ENCODE measurements at regions not wholly inside any gene's neighbourhood (a gene's known extent, or its start where the extent isn't known, plus 50 kb on each side); places are given as distances from the start of the nearest gene placed in this dataset.
A peak's percentile ranks its signal among the peaks of the same experiment; 100 is the strongest.

DNA sequence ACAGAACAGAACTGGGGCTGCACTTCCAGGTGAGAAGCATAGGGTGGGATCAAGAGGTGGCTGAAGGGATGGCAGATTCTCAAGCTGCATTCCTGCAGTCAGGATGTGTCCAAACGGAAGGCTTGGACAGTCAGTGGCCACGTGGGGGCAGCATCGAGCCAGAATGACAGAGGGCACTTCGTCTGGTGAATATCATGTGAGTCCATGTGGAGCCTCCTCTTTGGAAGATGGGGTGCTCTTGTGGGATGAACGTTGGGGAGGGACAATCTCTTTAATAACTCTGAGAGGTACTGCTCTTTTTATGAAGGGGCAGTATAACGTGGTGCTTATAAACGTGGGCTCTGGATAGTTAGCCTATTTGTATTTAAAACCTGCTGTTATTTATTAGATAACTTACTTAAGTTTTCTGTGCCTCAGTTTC is 154.9 kb upstream of the NAV2 start:
- TF ChIP-seq, protein P1, sequence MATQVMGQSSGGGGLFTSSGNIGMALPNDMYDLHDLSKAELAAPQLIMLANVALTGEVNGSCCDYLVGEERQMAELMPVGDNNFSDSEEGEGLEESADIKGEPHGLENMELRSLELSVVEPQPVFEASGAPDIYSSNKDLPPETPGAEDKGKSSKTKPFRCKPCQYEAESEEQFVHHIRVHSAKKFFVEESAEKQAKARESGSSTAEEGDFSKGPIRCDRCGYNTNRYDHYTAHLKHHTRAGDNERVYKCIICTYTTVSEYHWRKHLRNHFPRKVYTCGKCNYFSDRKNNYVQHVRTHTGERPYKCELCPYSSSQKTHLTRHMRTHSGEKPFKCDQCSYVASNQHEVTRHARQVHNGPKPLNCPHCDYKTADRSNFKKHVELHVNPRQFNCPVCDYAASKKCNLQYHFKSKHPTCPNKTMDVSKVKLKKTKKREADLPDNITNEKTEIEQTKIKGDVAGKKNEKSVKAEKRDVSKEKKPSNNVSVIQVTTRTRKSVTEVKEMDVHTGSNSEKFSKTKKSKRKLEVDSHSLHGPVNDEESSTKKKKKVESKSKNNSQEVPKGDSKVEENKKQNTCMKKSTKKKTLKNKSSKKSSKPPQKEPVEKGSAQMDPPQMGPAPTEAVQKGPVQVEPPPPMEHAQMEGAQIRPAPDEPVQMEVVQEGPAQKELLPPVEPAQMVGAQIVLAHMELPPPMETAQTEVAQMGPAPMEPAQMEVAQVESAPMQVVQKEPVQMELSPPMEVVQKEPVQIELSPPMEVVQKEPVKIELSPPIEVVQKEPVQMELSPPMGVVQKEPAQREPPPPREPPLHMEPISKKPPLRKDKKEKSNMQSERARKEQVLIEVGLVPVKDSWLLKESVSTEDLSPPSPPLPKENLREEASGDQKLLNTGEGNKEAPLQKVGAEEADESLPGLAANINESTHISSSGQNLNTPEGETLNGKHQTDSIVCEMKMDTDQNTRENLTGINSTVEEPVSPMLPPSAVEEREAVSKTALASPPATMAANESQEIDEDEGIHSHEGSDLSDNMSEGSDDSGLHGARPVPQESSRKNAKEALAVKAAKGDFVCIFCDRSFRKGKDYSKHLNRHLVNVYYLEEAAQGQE (IDR thresholded peaks at IDR 0.05; ENCODE audit: insufficient read depth in 1 of 2, low read depth in 2 of 2, low read length in 2 of 2), result no peak
- TF ChIP-seq SIN3A (IDR thresholded peaks at IDR 0.05; ENCODE audit: borderline replicate concordance, insufficient read depth, low read length) (no peak), TAF1 (IDR thresholded peaks at IDR 0.05; ENCODE audit: borderline replicate concordance, insufficient read depth, low read length) (no peak), FOXP2 (optimal IDR thresholded peaks at IDR 0.05; ENCODE audit: borderline replicate concordance, extremely low read depth, extremely low read length, insufficient read depth) (no peak), POLR2AphosphoS5 (IDR thresholded peaks at IDR 0.05; ENCODE audit: low read depth, low read length) (no peak)

GRCh38 chr11:19557185-19557584 is 155.5 kb upstream of the NAV2 start:
- TF ChIP-seq SIN3A (IDR thresholded peaks at IDR 0.05; ENCODE audit: borderline replicate concordance, insufficient read depth, low read length), result no peak
- TF ChIP-seq, protein P1 (IDR thresholded peaks at IDR 0.05; ENCODE audit: insufficient read depth in 1 of 2, low read depth in 2 of 2, low read length in 2 of 2), result no peak
- no peak for TF ChIP-seq POLR2AphosphoS5 (IDR thresholded peaks at IDR 0.05; ENCODE audit: low read depth, low read length)
- TF ChIP-seq FOXP2 (optimal IDR thresholded peaks at IDR 0.05; ENCODE audit: borderline replicate concordance, extremely low read depth, extremely low read length, insufficient read depth), result no peak

GRCh38 chr11:19555266-19555665 is 157.4 kb upstream of the NAV2 start:
- no peak for TF ChIP-seq POLR2AphosphoS5 (IDR thresholded peaks at IDR 0.05; ENCODE audit: low read depth, low read length)
- TF ChIP-seq, protein P1 (IDR thresholded peaks at IDR 0.05; ENCODE audit: insufficient read depth in 1 of 2, low read depth in 2 of 2, low read length in 2 of 2), result no peak
- no peak for TF ChIP-seq FOXP2 (optimal IDR thresholded peaks at IDR 0.05; ENCODE audit: borderline replicate concordance, extremely low read depth, extremely low read length, insufficient read depth)
- TF ChIP-seq TAF1 (IDR thresholded peaks at IDR 0.05; ENCODE audit: borderline replicate concordance, insufficient read depth, low read length), result no peak

DNA sequence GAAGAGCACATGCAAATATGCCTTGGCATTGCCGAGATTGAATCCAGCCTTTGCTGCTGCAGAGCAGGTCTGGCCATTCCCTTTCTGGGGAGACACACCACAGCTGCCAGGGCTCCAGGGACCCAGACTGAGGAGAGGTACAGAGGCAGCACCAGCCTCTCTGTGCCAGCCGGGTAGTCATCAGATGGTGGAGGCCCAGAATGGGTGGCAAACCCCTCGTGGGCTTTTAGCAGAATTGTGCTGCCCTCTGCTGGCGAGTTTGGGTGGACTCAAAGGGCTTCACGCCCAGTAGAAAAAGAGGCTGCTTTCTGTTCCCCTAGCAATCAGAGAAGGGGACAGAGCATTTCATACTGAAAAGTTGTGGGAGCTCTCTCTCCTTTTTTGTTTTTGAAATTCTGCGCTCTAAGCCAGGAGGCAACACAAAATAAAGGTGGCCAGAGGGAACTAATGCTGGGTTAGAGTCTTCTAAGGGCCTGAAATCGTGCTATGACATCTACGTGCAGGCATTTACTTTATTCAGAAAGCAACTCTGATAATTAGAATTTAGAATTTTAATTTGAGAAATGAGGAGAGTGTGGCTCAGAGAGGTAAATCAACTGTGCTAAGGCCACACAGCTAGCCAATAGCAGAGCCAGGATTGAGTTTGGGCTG is 158.8 kb upstream of the NAV2 start:
- TF ChIP-seq FOXP2 (optimal IDR thresholded peaks at IDR 0.05; ENCODE audit: borderline replicate concordance, extremely low read depth, extremely low read length, insufficient read depth), result no peak
- TF ChIP-seq, protein P1 (IDR thresholded peaks at IDR 0.05; ENCODE audit: insufficient read depth in 1 of 2, low read depth in 2 of 2, low read length in 2 of 2), result 0 out of 4 replicates have a peak, but pooled peaks of 1 of the 2 experiments have one; percentile 11

Measured in PFSK-1 (cell line).